Pulmonary artery endothelial cell (primary cell): ENCODE measurements at regions not wholly inside any gene's neighbourhood (a gene's known extent, or its start where the extent isn't known, plus 50 kb on each side); places are given as distances from the start of the nearest gene placed in this dataset.

Experiments used
- DNase-seq: peaks from one replicate; pipeline ENCODE4 v3.0.0-alpha.2; 2011; ENCODE audit warnings: low read depth, low spot score

- no peak for DNase-seq
Measured at GRCh38 chr16:82567175-82567574, 59.6 kb upstream of the CDH13 start.

GRCh38 chr16:82563401-82563800 is 63.4 kb upstream of the CDH13 start:
- DNase-seq, result no peak

GRCh38 chr16:82562183-82562683 is 64.5 kb upstream of the CDH13 start:
- DNase-seq, result no peak

GRCh38 chr16:82560805-82561325 is 65.9 kb upstream of the CDH13 start:
- no peak for DNase-seq

GRCh38 chr16:82544378-82545160 is 82.2 kb upstream of the CDH13 start:
- DNase-seq, result no peak

GRCh38 chr16:82542714-82543113 is 84.1 kb upstream of the CDH13 start:
- no peak for DNase-seq

GRCh38 chr16:82541103-82541502 is 85.7 kb upstream of the CDH13 start:
- no peak for DNase-seq

- no peak for DNase-seq
Measured at GRCh38 chr16:82535764-82536163, 91.0 kb upstream of the CDH13 start.

- no peak for DNase-seq
Measured at GRCh38 chr16:82535262-82535661, 91.5 kb upstream of the CDH13 start.

GRCh38 chr16:82533189-82533588 is 93.6 kb upstream of the CDH13 start:
- no peak for DNase-seq

- DNase-seq, result no peak
Measured at GRCh38 chr16:82530883-82531282, 95.9 kb upstream of the CDH13 start.

GRCh38 chr16:82527101-82527500 is 99.7 kb upstream of the CDH13 start:
- DNase-seq, result no peak

GRCh38 chr16:82524976-82525375 is 101.8 kb upstream of the CDH13 start:
- DNase-seq, result no peak

GRCh38 chr16:82523815-82524214 is 103.0 kb upstream of the CDH13 start:
- no peak for DNase-seq

GRCh38 chr16:82522026-82522425 is 104.7 kb upstream of the CDH13 start:
- DNase-seq, result no peak

- DNase-seq, result no peak
Measured at GRCh38 chr16:82518811-82519210, 108.0 kb upstream of the CDH13 start.

GRCh38 chr16:82514262-82514661 is 112.5 kb upstream of the CDH13 start:
- no peak for DNase-seq

GRCh38 chr16:82510789-82511305 is 115.9 kb upstream of the CDH13 start:
- no peak for DNase-seq

- no peak for DNase-seq
Measured at GRCh38 chr16:82509691-82510430, 116.9 kb upstream of the CDH13 start.

- no peak for DNase-seq
Measured at GRCh38 chr16:82506692-82507670, 119.8 kb upstream of the CDH13 start.

- no peak for DNase-seq
Measured at GRCh38 chr16:82504836-82505235, 121.9 kb upstream of the CDH13 start.
